ENCODE measurements at regions not wholly inside any gene's neighbourhood (a gene's known extent, or its start where the extent isn't known, plus 50 kb on each side); places are given as distances from the start of the nearest gene placed in this dataset.

- no peak for DNase-seq
- H3K4me2 ChIP-seq (ENCODE audit: low read depth, low read length) = no peak overlapping the region
- no peak overlapping the region for H3K27ac ChIP-seq (ENCODE audit: low read length)
- H3K27me3 ChIP-seq (replicated peaks; ENCODE audit: insufficient read depth, low read length) = no peaks in the 10 kb centered on the region
- H2AFZ ChIP-seq (ENCODE audit: low read length) = no peak overlapping the region
- no peak overlapping the region for H3K4me3 ChIP-seq (ENCODE audit: low read length)
- TF ChIP-seq EZH2 (optimal IDR thresholded peaks at IDR 0.05; ENCODE audit: low read depth, low read length) = no peak
- TF ChIP-seq EZH2phosphoT487 (IDR thresholded peaks at IDR 0.05; ENCODE audit: low read length) = no peak
- no peak for TF ChIP-seq CTCF (IDR thresholded peaks at IDR 0.05; ENCODE audit: low read length)
- no peak overlapping the region for H3K9ac ChIP-seq (ENCODE audit: low read length)
- peaks cover 33% of the 10 kb centered on the region for H3K4me1 ChIP-seq (ENCODE audit: low read length)
- no peaks in the 10 kb centered on the region for H3K36me3 ChIP-seq (replicated peaks; ENCODE audit: insufficient read depth, low read length)
- H3F3A ChIP-seq (ENCODE audit: insufficient read depth, low read length) = peaks cover 31% of the 10 kb centered on the region
- no peaks in the 10 kb centered on the region for H3K9me2 ChIP-seq (replicated peaks; ENCODE audit: insufficient read depth, low read length)
- H4K20me1 ChIP-seq (ENCODE audit: insufficient read depth, low read length) = no peaks in the 10 kb centered on the region
- no peaks in the 10 kb centered on the region for H3K79me2 ChIP-seq (ENCODE audit: low read length)
- no peaks in the 10 kb centered on the region for H3K9me3 ChIP-seq (replicated peaks; ENCODE audit: insufficient read depth, low read length)
These were observed 124.9 kb upstream of the ZC3H12C start for GRCh38 chr11:109968299-109968698.

- Histone ChIP-seq H3K27ac (ENCODE audit: low read length) (no peak overlapping the region), H3K9ac (ENCODE audit: low read length) (no peak overlapping the region), H3K36me3 (replicated peaks; ENCODE audit: insufficient read depth, low read length) (no peaks in the 10 kb centered on the region), H3K4me1 (ENCODE audit: low read length) (peaks cover 38% of the 10 kb centered on the region), H3K27me3 (replicated peaks; ENCODE audit: insufficient read depth, low read length) (no peaks in the 10 kb centered on the region), H3K4me2 (ENCODE audit: low read depth, low read length) (no peak overlapping the region), H3K9me3 (replicated peaks; ENCODE audit: insufficient read depth, low read length) (no peaks in the 10 kb centered on the region), H4K20me1 (ENCODE audit: insufficient read depth, low read length) (no peaks in the 10 kb centered on the region), H2AFZ (ENCODE audit: low read length) (no peak overlapping the region), H3K9me2 (replicated peaks; ENCODE audit: insufficient read depth, low read length) (no peaks in the 10 kb centered on the region), H3K79me2 (ENCODE audit: low read length) (no peaks in the 10 kb centered on the region), H3F3A (ENCODE audit: insufficient read depth, low read length) (peaks cover 33% of the 10 kb centered on the region), H3K4me3 (ENCODE audit: low read length) (no peak overlapping the region)
- TF ChIP-seq CTCF (IDR thresholded peaks at IDR 0.05; ENCODE audit: low read length) = no peak
- no peak for TF ChIP-seq EZH2 (optimal IDR thresholded peaks at IDR 0.05; ENCODE audit: low read depth, low read length)
- no peak for TF ChIP-seq EZH2phosphoT487 (IDR thresholded peaks at IDR 0.05; ENCODE audit: low read length)
- DNase-seq = no peak
These were observed 124.4 kb upstream of the ZC3H12C start for GRCh38 chr11:109968781-109969180.

GRCh38 chr11:109970516-109971183 is 122.5 kb upstream of the ZC3H12C start:
- H3K4me1 ChIP-seq (ENCODE audit: low read length) = peaks cover 40% of the 10 kb centered on the region
- H3K9ac ChIP-seq (ENCODE audit: low read length) = no peak overlapping the region
- H3K4me2 ChIP-seq (ENCODE audit: low read depth, low read length) = peak overlapping the region; percentile 59

More at GRCh38 chr11:109970516-109971183, 122.5 kb upstream of the ZC3H12C start:
- Histone ChIP-seq H2AFZ (ENCODE audit: low read length) (peak overlapping the region; percentile 6; the same call in 1 of the 2 replicates), H3K27me3 (replicated peaks; ENCODE audit: insufficient read depth, low read length) (no peaks in the 10 kb centered on the region), H3K27ac (ENCODE audit: low read length) (peak overlapping the region; percentile 84; the same call in 1 of the 2 replicates), H3K9me3 (replicated peaks; ENCODE audit: insufficient read depth, low read length) (no peaks in the 10 kb centered on the region), H3F3A (ENCODE audit: insufficient read depth, low read length) (peaks cover 33% of the 10 kb centered on the region), H3K4me3 (ENCODE audit: low read length) (no peak overlapping the region), H3K36me3 (replicated peaks; ENCODE audit: insufficient read depth, low read length) (no peaks in the 10 kb centered on the region), H3K9me2 (replicated peaks; ENCODE audit: insufficient read depth, low read length) (no peaks in the 10 kb centered on the region), H3K79me2 (ENCODE audit: low read length) (no peaks in the 10 kb centered on the region), H4K20me1 (ENCODE audit: insufficient read depth, low read length) (no peaks in the 10 kb centered on the region)
- TF ChIP-seq EZH2phosphoT487 (IDR thresholded peaks at IDR 0.05; ENCODE audit: low read length) (no peak), EZH2 (optimal IDR thresholded peaks at IDR 0.05; ENCODE audit: low read depth, low read length) (no peak), CTCF (IDR thresholded peaks at IDR 0.05; ENCODE audit: low read length) (no peak)
- DNase-seq = peak; percentile 73
